Retinal pigment epithelial cell (primary cell): ENCODE measurements at regions not wholly inside any gene's neighbourhood (a gene's known extent, or its start where the extent isn't known, plus 50 kb on each side); places are given as distances from the start of the nearest gene placed in this dataset.

Experiments
- DNase-seq: peaks from one replicate; pipeline ENCODE4 v3.0.0-alpha.2; 2010; ENCODE audit warnings: low read depth
- H3K4me3 ChIP-seq: 2 replicates; pipeline ENCODE4 v1.5.1; 2011; ENCODE audit warnings: mild to moderate bottlenecking, low read length, control low read depth, moderate library complexity
- TF ChIP-seq, protein P1 (sequence below): conservative IDR thresholded peaks from 2 replicates; pipeline ENCODE4 v1.5.1; 2011; ENCODE audit warnings: low read depth, low read length, control low read depth, inconsistent platforms

DNA sequence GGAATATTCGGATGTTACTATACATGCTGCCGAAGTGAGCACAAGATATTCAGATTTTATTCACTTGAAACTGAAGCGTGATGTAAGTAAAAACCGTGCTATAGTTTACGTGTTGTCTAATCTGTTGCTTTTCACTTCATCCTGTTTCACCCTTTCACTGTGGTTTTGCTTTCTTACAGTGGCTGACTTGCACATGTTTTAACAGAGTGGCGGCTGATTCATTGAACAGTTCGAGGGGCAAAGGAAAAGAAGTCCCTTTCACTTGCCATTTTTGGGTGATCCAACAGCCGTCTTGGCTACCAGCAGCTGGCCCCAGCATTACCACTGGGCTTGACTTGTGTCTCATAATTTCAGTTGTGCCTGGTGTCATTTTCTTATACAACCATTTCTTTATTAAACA is 134.0 kb downstream of the IRX1 start:
- no peak overlapping the region for H3K4me3 ChIP-seq
- DNase-seq = no peak
- TF ChIP-seq, protein P1, sequence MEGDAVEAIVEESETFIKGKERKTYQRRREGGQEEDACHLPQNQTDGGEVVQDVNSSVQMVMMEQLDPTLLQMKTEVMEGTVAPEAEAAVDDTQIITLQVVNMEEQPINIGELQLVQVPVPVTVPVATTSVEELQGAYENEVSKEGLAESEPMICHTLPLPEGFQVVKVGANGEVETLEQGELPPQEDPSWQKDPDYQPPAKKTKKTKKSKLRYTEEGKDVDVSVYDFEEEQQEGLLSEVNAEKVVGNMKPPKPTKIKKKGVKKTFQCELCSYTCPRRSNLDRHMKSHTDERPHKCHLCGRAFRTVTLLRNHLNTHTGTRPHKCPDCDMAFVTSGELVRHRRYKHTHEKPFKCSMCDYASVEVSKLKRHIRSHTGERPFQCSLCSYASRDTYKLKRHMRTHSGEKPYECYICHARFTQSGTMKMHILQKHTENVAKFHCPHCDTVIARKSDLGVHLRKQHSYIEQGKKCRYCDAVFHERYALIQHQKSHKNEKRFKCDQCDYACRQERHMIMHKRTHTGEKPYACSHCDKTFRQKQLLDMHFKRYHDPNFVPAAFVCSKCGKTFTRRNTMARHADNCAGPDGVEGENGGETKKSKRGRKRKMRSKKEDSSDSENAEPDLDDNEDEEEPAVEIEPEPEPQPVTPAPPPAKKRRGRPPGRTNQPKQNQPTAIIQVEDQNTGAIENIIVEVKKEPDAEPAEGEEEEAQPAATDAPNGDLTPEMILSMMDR = no peak

DNA sequence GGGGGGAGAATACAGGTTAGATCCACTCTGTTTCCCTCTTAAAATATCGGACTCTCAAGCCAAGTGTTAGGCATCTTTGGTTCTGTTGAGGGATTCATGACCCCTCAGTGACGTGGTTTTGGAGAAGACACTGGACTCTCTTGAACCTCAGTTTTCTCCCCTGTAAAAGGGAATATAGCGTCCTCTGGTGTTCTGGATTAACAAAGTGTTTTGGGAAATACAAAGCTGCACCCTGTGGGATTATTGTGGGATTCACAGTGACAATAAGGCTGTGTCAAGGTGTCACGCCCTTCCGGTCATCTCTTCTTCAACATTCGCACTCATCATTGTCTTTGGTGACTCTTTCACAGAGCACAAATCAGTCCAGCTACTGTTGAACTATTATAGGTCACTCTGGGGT is 139.0 kb downstream of the IRX1 start:
- H3K4me3 ChIP-seq = no peak overlapping the region
- TF ChIP-seq, protein P1 = no peak
- no peak for DNase-seq

DNA sequence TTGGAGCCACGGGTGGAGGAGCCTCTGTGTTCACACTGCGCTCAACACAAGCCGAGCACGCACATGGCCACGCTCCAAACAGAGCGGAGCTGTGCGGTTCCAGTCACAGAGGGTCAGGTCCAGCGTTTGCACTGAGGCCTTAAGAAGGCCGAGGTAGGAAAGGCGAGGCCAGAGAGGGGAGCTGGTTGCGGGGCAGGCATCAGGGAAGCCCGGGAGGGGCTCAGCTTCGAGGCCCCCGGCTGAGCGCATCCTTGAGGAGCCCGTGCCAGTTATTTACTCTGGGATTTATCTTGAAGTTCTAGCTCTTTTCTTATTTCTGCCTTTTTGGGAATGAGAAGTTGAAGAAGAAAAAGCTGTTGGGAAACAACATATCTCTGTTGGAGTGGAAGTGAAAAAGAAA is 140.8 kb downstream of the IRX1 start:
- no peak for DNase-seq
- H3K4me3 ChIP-seq = no peak overlapping the region
- TF ChIP-seq, protein P1 = no peak

DNA sequence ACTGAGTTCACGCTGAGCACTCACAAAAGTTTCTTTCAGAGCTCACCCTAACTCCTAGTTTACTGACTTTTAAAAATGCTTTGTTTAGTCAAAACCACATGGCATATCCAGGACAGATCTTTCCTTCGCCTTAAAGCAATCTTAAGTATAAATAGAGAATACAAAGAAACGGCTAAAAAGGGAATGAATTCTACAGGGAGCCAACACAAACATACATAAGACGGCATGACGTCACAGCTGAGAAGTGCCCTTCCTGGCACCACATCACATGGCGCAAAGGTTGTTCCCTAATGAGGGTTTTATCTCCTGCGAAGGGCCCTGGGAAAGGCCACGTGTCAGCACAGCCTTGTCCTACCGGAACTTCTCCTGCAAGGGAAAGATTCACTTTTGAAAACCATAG is 141.3 kb downstream of the IRX1 start:
- no peak for DNase-seq
- H3K4me3 ChIP-seq = no peak overlapping the region
- TF ChIP-seq, protein P1 = no peak

DNA sequence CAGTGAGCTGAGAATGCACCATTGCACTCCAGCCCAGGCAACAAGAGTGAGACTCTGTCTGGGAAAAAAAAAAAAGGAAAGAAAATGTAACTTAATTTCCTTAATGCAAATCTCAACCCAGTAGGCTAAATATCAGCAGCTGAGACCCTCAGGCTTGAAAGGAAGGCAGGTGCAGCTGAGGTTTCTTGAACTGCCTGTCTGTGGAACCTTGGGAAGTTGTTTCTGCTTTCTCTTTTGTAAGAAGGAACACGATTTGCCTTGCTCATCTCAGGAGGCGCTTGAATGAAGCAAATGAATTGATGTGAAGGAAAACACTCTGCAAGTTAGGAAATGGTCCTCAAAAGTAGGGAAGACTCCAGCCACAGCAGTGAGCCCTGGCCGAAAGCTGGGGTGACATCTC is 143.3 kb downstream of the IRX1 start:
- no peak for DNase-seq
- TF ChIP-seq, protein P1 = no peak
- H3K4me3 ChIP-seq = no peak overlapping the region

DNA sequence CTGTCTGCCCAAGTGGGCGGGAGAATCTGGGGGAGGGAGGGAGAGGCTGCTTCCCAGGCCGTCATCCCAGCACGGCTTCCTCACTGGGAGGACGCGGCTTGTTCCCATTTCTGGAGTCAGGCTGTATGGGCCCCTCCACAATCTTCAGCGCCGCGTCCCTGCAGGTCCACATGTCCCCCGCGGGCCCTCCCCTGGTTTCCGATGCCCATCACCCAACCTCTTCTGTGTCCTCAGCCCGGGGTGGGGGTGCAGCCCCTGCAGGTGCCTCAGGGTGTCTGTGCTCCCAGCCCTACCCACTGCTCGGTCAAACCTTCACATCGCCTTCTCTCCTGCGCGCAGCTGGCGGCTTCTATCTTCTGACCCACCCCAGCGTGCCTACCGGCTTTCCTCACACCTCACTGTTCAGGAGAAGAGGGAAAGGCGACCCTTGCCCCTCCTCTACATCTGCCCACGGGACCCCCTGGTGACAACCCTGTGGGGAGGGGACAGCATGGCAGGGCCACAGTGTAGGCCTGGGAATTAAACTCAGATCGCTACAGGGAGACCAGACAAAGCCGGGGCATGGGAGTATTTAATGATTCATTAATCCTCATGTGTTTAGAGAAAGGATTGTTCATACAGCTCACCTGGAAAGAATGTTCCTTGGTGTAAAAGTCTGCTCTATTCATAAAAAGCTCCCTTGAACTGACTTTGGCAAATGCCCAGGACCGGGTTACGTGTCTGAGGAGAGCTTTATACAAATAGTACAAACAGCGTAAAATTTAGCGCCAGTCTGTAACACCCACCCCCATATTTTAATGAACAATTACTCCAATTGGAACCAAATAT is 145.1 kb downstream of the IRX1 start:
- DNase-seq = no peak
- no peak overlapping the region for H3K4me3 ChIP-seq
- TF ChIP-seq, protein P1 = no peak

DNA sequence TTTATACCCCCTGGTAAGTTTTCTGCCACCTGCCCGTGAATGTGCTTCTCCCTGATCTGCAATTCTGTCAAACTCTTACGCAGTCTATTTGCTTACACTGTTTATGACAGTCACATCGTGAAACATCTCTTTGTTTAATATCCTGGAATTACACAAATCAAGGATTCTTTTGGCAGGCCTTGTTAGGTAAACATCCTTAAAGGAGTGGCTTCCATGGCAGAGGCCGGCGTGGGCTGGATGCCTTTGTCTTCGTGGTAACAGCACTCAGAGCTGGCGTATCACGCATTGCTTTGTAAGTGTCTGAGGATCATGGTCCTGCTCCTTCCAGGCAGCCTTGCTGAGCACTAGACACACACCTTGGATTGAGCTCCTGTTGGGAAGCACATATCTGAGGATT is 145.7 kb downstream of the IRX1 start:
- H3K4me3 ChIP-seq = no peak overlapping the region
- DNase-seq = no peak
- TF ChIP-seq, protein P1 = no peak
